SK-N-SH (cell line): ENCODE measurements at regions not wholly inside any gene's neighbourhood (a gene's known extent, or its start where the extent isn't known, plus 50 kb on each side); places are given as distances from the start of the nearest gene placed in this dataset.

Experiments
- FOXJ3 ChIP-seq: sonication (generic); formaldehyde crosslinking; IDR thresholded peaks from 2 replicates; pipeline ENCODE4 v1.5.1; 2020; ENCODE audit warnings: mild to moderate bottlenecking, missing genetic modification reagents
- GABPA ChIP-seq: IDR thresholded peaks from 2 replicates; pipeline ENCODE4 v1.4.0; 2012; ENCODE audit warnings: low read depth, mild to moderate bottlenecking
- MEF2A ChIP-seq: IDR thresholded peaks from 2 replicates; pipeline ENCODE4 v1.4.0; 2012; ENCODE audit warnings: low read depth, borderline replicate concordance
- NRF1 ChIP-seq: IDR thresholded peaks from 2 replicates; pipeline ENCODE4 v1.6.1; 2012; ENCODE audit warnings: low read depth, mild to moderate bottlenecking, low read length
- POLR2AphosphoS5 ChIP-seq: IDR thresholded peaks from 2 replicates; pipeline ENCODE4 v1.6.1; 2012; ENCODE audit warnings: low read depth, low read length
- RFX5 ChIP-seq: IDR thresholded peaks from 2 replicates; pipeline ENCODE4 v1.6.1; 2012; ENCODE audit warnings: mild to moderate bottlenecking, improper control_type of control experiment, low read length
- TF ChIP-seq, protein P1 (sequence below): IDR thresholded peaks from 2 replicates; pipeline ENCODE4; 2012
- TF ChIP-seq, protein P2 (sequence below): fragments of 200-600 bp; sonication (generic); IDR thresholded peaks from 2 replicates; pipeline ENCODE4 v1.6.1; 2017; ENCODE audit warnings: antibody characterized with exemption, mild to moderate bottlenecking, moderate library complexity
- TF ChIP-seq, protein P3 (sequence below): IDR thresholded peaks from 2 replicates; pipeline ENCODE4 v1.4.0; 2012; ENCODE audit warnings: low read depth, borderline replicate concordance
- TF ChIP-seq, protein P4 (sequence below): fragments of 150-350 bp; IDR thresholded peaks from 2 replicates; pipeline ENCODE4 v1.6.1; 2017; ENCODE audit warnings: antibody characterized with exemption, low read length, low read depth, borderline replicate concordance
- TF ChIP-seq, protein P5 (sequence below): IDR thresholded peaks from 2 replicates; pipeline ENCODE4 v1.4.0; 2012; ENCODE audit warnings: low read depth

DNA sequence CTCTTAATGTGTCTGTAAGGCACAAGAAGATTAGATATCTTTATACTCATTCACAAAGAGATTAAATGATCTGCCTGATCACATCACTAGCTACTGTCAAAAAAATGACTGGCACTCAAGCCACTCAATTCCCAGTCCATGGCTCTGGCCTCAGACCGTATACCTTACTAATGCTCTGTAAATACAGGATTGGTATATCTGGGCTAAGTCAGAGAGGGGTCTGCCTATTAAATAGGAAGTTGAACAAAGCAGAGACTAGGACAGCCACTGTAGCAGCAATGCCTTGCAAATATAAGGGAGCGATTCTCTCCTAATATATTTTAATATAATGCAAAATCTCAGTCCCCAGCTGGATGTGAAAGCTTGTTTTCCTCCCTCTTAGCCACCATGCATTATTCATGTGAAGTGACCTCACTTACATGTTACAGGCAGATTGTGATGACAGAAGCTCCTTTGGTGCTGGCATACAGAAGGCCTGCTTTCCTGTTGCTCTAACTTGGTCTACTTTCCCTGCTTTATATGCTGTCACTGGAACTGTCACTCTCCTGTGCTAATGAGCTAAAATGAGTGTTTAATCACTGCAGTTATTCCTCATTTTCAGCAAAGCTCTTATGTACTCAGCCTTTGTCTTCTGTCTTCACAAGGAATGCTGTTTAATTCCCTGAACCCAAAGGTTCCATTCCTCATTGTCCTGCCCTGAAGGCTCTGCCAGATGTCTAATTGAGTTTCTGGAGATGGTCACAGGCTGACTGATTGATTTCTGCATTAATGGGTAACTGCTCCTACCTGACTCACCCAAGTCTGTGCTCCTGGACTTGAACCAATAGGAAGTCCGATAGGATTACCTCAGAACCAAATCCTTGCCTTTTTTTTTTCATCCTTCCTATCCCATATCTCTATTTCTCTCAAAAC is 578.2 kb downstream of the KLHL13 start:
- no peak for TF ChIP-seq MEF2A
- TF ChIP-seq FOXJ3 (CRISPR knock-in tag) = no peak
- TF ChIP-seq, protein P1, sequence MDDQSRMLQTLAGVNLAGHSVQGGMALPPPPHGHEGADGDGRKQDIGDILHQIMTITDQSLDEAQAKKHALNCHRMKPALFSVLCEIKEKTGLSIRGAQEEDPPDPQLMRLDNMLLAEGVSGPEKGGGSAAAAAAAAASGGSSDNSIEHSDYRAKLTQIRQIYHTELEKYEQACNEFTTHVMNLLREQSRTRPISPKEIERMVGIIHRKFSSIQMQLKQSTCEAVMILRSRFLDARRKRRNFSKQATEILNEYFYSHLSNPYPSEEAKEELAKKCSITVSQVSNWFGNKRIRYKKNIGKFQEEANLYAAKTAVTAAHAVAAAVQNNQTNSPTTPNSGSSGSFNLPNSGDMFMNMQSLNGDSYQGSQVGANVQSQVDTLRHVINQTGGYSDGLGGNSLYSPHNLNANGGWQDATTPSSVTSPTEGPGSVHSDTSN = no peak
- TF ChIP-seq, protein P2, sequence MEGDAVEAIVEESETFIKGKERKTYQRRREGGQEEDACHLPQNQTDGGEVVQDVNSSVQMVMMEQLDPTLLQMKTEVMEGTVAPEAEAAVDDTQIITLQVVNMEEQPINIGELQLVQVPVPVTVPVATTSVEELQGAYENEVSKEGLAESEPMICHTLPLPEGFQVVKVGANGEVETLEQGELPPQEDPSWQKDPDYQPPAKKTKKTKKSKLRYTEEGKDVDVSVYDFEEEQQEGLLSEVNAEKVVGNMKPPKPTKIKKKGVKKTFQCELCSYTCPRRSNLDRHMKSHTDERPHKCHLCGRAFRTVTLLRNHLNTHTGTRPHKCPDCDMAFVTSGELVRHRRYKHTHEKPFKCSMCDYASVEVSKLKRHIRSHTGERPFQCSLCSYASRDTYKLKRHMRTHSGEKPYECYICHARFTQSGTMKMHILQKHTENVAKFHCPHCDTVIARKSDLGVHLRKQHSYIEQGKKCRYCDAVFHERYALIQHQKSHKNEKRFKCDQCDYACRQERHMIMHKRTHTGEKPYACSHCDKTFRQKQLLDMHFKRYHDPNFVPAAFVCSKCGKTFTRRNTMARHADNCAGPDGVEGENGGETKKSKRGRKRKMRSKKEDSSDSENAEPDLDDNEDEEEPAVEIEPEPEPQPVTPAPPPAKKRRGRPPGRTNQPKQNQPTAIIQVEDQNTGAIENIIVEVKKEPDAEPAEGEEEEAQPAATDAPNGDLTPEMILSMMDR = no peak
- TF ChIP-seq, protein P3, sequence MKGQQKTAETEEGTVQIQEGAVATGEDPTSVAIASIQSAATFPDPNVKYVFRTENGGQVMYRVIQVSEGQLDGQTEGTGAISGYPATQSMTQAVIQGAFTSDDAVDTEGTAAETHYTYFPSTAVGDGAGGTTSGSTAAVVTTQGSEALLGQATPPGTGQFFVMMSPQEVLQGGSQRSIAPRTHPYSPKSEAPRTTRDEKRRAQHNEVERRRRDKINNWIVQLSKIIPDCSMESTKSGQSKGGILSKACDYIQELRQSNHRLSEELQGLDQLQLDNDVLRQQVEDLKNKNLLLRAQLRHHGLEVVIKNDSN = no peak
- TF ChIP-seq GABPA = no peak
- TF ChIP-seq, protein P4, sequence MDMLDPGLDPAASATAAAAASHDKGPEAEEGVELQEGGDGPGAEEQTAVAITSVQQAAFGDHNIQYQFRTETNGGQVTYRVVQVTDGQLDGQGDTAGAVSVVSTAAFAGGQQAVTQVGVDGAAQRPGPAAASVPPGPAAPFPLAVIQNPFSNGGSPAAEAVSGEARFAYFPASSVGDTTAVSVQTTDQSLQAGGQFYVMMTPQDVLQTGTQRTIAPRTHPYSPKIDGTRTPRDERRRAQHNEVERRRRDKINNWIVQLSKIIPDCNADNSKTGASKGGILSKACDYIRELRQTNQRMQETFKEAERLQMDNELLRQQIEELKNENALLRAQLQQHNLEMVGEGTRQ = no peak
- TF ChIP-seq, protein P5, sequence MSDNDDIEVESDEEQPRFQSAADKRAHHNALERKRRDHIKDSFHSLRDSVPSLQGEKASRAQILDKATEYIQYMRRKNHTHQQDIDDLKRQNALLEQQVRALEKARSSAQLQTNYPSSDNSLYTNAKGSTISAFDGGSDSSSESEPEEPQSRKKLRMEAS = no peak
- no peak for TF ChIP-seq POLR2AphosphoS5
- no peak for TF ChIP-seq RFX5
- TF ChIP-seq NRF1 = no peak
